WTC11 (cell line): ENCODE measurements at regions not wholly inside any gene's neighbourhood (a gene's known extent, or its start where the extent isn't known, plus 50 kb on each side); places are given as distances from the start of the nearest gene placed in this dataset.

Experiments
- ARID4B ChIP-seq: sonication (generic); formaldehyde crosslinking; IDR thresholded peaks from 2 replicates; pipeline ENCODE4 v1.8.0; 2023; ENCODE audit warnings: missing genetic modification reagents, mild to moderate bottlenecking, borderline replicate concordance
- ATF1 ChIP-seq: sonication (generic); formaldehyde crosslinking; IDR thresholded peaks from 2 replicates; pipeline ENCODE4 v1.8.1; 2023; ENCODE audit warnings: mild to moderate bottlenecking, moderate library complexity, missing genetic modification reagents
- ATF3 ChIP-seq: sonication (generic); formaldehyde crosslinking; conservative IDR thresholded peaks from 2 replicates; pipeline ENCODE4 v1.8.1; 2022; ENCODE audit warnings: mild to moderate bottlenecking, missing genetic modification reagents
- CREB1 ChIP-seq: sonication (generic); formaldehyde crosslinking; IDR thresholded peaks from 2 replicates; pipeline ENCODE4 v1.8.0; 2023; ENCODE audit warnings: mild to moderate bottlenecking, missing genetic modification reagents
- CTCF ChIP-seq: fragments of 200-600 bp; IDR thresholded peaks from 2 replicates; pipeline ENCODE4 v1.8.0; 2022; ENCODE audit warnings: antibody characterized with exemption
- E2F5 ChIP-seq: sonication (generic); formaldehyde crosslinking; IDR thresholded peaks from 2 replicates; pipeline ENCODE4 v1.8.1; 2022; ENCODE audit warnings: mild to moderate bottlenecking, moderate library complexity, missing genetic modification reagents
- HMGXB4 ChIP-seq: sonication (generic); formaldehyde crosslinking; IDR thresholded peaks from 2 replicates; pipeline ENCODE4 v1.8.1; 2023; ENCODE audit warnings: mild to moderate bottlenecking, moderate library complexity, missing genetic modification reagents
- IRF2 ChIP-seq: sonication (generic); formaldehyde crosslinking; IDR thresholded peaks from 2 replicates; pipeline ENCODE4 v1.8.0; 2022; ENCODE audit warnings: low read depth, missing genetic modification reagents, borderline replicate concordance
- MAX ChIP-seq: sonication (generic); formaldehyde crosslinking; IDR thresholded peaks from 2 replicates; pipeline ENCODE4 v1.8.0; 2022; ENCODE audit warnings: mild to moderate bottlenecking, missing genetic modification reagents
- RELA ChIP-seq: sonication (generic); formaldehyde crosslinking; IDR thresholded peaks from 2 replicates; pipeline ENCODE4 v1.8.1; 2022; ENCODE audit warnings: missing genetic modification reagents, mild to moderate bottlenecking, borderline replicate concordance
- TEAD4 ChIP-seq: sonication (generic); formaldehyde crosslinking; IDR thresholded peaks from 2 replicates; pipeline ENCODE4 v1.8.0; 2022; ENCODE audit warnings: mild to moderate bottlenecking, missing genetic modification reagents
- USF2 ChIP-seq: sonication (generic); formaldehyde crosslinking; IDR thresholded peaks from 2 replicates; pipeline ENCODE4 v1.8.1; 2023; ENCODE audit warnings: mild to moderate bottlenecking, missing genetic modification reagents, moderate library complexity
- ZNF532 ChIP-seq: fragments of 250-450 bp; sonication (Bioruptor Pico); IDR thresholded peaks from 2 replicates; pipeline ENCODE4 v1.9.0; 2021; ENCODE audit warnings: mild to moderate bottlenecking, borderline replicate concordance

GRCh38 chr6:4362326-4362725, 227.0 kb upstream of the ECI2 start:
- no peak for TF ChIP-seq CTCF
- TF ChIP-seq ATF1 (CRISPR knock-in tag) = no peak
- no peak for TF ChIP-seq ARID4B (CRISPR knock-in tag)
- TF ChIP-seq MAX (CRISPR knock-in tag) = no peak
- no peak for TF ChIP-seq RELA (CRISPR knock-in tag)
- TF ChIP-seq TEAD4 (CRISPR knock-in tag) = no peak
- TF ChIP-seq ATF3 (CRISPR knock-in tag) = no peak
- no peak for TF ChIP-seq HMGXB4
- no peak for TF ChIP-seq CREB1 (CRISPR knock-in tag)
- no peak for TF ChIP-seq USF2 (CRISPR knock-in tag)
- no peak for TF ChIP-seq IRF2
- TF ChIP-seq E2F5 (CRISPR knock-in tag) = no peak
- TF ChIP-seq ZNF532 (CRISPR knock-in tag) = no peak
